A549 (cell line): ENCODE measurements at regions not wholly inside any gene's neighbourhood (a gene's known extent, or its start where the extent isn't known, plus 50 kb on each side); places are given as distances from the start of the nearest gene placed in this dataset.

Experiments used
- CHD4 ChIP-seq: fragments of 200-600 bp; sonication (generic); IDR thresholded peaks from 2 replicates; pipeline ENCODE4 v1.6.1; 2016; ENCODE audit warnings: antibody characterized with exemption, mild to moderate bottlenecking, borderline replicate concordance
- CTCF ChIP-seq: fragments of >200 bp; sonication (Bioruptor Twin); formaldehyde crosslinking; IDR thresholded peaks from 3 replicates; pipeline ENCODE4 v1.5.1; 2016
- EHMT2 ChIP-seq: fragments of 200-600 bp; sonication (generic); IDR thresholded peaks from 2 replicates; pipeline ENCODE4 v1.6.1; 2016; ENCODE audit warnings: antibody characterized with exemption, low read depth, mild to moderate bottlenecking, moderate library complexity
- FOSB ChIP-seq: fragments of 250-450 bp; sonication (Bioruptor Pico); IDR thresholded peaks from 2 replicates; pipeline ENCODE4 v1.5.0; 2020; ENCODE audit warnings: mild to moderate bottlenecking, moderate library complexity
- HDAC2 ChIP-seq: fragments of 200-600 bp; sonication (generic); IDR thresholded peaks from 2 replicates; pipeline ENCODE4 v1.6.1; 2016
- HMGXB4 ChIP-seq: fragments of 250-450 bp; sonication (Bioruptor Pico); IDR thresholded peaks from 2 replicates; pipeline ENCODE4 v1.5.0; 2021; ENCODE audit warnings: mild to moderate bottlenecking, moderate library complexity, borderline replicate concordance
- MAFK ChIP-seq: fragments of 450-650 bp; IDR thresholded peaks from 2 replicates; pipeline ENCODE4 v1.6.1; 2014; ENCODE audit not compliant: partially characterized antibody
- TP53 ChIP-seq: fragments of 250-450 bp; sonication (Bioruptor Pico); IDR thresholded peaks from 2 replicates; pipeline ENCODE4 v1.5.0; 2021; ENCODE audit warnings: mild to moderate bottlenecking, moderate library complexity
- ZC3H11A ChIP-seq: fragments of 450-650 bp; IDR thresholded peaks from 2 replicates; pipeline ENCODE4 v1.6.1; 2014; ENCODE audit warnings: antibody characterized with exemption, mild to moderate bottlenecking
- TF ChIP-seq, protein P1 (sequence below): IDR thresholded peaks from 2 replicates; pipeline ENCODE4 v1.6.1; 2012

DNA sequence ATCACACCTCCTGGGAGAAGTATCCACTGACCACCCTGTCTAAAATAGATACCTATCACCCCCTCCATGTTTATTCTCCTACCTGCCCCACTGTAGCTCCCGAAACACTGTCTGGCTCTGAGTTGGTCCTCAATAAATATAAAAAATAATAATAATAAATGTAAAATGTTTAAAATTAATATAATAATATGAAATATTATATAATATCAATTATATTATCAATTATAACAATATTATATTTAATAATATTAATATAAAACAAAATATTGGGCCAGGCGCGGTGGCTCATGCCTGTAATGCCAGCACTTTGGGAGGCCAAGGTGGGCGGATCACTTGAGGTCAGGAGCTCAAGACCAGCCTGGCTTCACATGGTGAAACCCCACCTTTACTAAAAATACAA lies 52.3 kb upstream of the TIAM1 start:
- TF ChIP-seq ZC3H11A = no peak
- TF ChIP-seq CTCF = no peak
- no peak for TF ChIP-seq HDAC2
- TF ChIP-seq HMGXB4 (CRISPR knock-in tag) = no peak
- TF ChIP-seq, protein P1, sequence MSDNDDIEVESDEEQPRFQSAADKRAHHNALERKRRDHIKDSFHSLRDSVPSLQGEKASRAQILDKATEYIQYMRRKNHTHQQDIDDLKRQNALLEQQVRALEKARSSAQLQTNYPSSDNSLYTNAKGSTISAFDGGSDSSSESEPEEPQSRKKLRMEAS = no peak
- no peak for TF ChIP-seq EHMT2
- no peak for TF ChIP-seq FOSB
- TF ChIP-seq MAFK = no peak
- TF ChIP-seq CHD4 = no peak
- TF ChIP-seq TP53 = no peak
